GM19035 (cell line): ENCODE measurements at regions not wholly inside any gene's neighbourhood (a gene's known extent, or its start where the extent isn't known, plus 50 kb on each side); places are given as distances from the start of the nearest gene placed in this dataset.

ENCODE experiments used
- ATAC-seq: cut with Tn5 transposase; IDR thresholded peaks from one replicate; pipeline ENCODE4 v1.9.1; 2021; ENCODE audit not compliant: unreplicated experiment

DNA sequence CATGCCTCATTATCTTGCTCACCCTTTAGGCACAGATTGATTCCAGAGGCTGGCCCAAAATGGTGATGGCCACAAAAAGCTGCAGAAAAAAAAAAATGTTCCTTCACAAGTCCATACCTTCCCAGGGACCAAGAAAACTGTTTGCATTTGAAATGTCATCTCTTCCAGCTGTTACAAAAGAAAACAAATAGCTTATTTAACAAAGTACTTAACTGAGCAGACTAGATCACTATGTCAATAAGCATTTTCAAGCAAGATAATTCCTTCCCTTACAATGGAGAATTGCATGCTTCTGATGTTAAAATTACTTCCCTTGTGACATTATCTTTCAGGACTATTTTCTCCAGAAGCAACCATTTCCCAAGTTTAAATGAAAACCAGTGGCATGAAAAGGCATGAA, 377.9 kb upstream of the KITLG start:
- ATAC-seq = no peak

DNA sequence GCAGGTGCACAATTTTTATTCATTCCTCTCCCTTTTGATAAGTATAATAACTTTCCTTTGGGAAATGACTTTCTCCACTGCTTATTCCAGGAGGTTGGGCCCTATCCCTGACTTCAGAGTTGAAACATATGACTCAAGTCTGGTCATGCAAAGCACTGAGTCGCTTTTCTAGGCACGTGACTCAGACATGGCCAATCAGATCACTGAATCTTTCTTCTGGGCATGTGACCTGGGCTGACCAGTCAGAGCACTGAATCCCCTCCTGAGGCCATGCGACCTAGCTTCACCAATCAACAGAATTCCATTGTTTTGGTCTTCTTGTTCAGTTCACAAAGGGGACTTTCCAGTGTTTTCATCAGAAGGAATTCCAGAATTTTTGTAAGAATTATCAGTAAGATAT, 377.1 kb upstream of the KITLG start:
- ATAC-seq = no peak

- ATAC-seq = no peak
Measured at GRCh38 chr12:88955531-88955930, 375.3 kb upstream of the KITLG start.

DNA sequence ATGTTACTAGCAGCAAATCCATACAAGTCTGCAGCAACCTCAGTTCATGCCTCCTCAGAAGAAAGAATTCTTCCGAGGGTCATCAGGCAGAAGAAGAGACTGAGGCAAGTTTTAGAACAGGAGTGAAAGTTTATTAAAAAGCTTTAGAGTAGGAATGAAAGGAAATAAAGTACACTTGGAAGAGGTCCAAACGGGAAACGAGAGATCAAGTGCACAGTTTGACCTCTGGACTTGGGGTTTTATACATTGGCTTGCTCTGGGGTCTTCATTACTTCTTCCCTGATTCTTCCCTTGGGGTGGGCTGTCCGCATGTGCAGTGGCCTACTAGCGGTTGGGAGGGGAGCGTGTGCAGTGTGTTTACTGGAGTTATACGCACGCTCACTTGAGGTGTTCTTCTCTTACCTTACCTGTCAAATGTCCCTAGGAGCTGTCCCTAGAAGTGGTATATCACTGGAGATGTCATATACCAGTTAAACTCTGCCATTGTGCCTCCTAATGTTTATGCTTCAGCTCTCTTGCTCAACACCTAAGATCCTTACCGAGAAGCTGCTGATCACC, 372.8 kb upstream of the KITLG start:
- ATAC-seq = no peak

DNA sequence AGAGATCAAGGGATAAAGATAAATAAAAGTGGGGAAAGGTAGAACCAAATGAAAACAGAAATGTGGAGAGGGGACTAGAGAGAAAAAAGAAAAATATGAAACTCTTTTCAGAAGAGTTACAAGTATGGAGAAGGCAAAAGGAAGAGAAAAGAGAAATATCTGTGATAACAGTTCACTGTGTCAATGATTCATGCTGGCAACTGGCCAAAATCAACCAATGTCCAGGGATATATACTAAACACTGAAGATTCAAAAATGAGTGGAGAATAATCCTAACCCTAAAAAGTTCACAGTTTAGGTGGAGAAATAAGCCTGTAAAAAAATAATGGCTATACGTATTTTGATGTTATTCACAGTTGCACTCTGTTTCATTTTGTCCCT, 372.3 kb upstream of the KITLG start:
- no peak for ATAC-seq

DNA sequence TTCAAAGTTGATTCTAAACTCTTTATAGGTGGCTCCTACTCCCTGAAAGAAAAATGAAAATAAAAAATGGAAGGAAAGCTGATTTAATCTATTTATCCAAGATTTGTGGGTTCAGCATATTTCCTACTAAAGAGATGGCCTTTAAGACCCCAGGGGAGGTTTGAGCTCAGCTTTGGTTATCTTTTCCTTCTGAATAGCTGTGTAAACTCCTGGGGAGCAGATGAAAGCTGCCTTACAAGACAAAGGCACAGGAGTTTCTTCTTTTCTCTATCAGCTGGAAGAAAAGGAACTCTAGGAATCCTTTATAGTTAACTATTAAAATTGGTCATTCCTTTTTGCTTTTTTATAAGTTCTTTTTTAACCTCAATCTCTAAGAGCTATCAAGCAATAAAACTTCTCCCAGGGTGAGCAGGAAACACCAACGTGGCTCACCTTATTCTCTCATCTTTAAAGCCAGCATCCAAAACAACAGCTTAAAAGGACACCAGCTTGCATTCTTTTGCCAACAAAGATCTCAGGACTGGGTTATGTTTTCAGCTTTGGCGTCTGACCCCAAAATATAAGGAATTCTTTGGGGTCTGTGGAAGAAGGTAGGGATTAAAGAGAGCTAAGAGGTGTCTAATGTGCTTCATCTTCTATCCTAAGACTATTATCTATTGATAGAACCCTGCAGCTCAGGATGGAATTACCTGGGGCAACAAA, 371.7 kb upstream of the KITLG start:
- ATAC-seq = no peak

DNA sequence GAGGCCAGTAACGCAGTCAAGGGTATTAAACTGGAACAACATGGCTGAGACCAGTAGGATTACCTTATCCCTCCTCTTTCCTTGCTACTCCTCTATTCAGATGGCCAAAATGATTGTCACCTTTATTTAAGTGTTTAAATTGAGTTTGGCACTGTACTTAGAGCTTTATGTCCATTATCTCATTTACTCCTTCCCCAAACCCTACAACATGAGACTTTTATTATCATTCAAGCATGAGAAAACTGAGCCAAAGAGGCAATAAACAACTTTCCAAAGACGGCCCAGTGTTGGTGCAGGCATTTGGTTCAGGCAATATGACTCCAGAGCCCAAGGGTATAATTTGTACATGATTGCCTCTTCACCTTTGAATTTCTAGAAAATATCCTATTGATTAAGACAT, 370.9 kb upstream of the KITLG start:
- ATAC-seq = no peak

DNA sequence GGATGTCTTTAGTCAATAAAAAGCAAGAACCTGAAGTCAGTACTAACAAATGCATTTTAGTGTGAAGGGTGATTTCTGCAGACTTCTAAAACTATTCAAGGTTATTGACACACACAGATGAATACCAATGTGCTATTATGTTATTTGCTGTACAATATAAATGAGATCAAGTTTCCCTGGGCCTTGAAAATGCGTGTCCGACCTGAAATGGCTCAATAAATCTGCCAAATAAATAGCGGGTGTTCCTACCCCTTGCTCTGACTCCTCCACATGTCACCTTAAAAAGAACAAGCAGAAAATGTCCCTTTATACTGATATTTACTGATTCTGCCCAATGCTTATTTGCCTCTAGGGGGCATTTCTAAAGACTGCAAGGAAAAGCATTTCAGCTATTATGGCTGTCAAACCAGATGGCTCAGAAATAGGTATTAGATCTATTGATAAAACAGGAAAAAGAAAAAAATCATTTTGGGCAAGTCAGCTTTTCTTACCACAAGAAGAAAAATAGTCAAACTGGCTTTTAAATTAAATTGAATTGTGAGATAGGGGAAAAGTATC, 367.3 kb upstream of the KITLG start:
- no peak for ATAC-seq

GRCh38 chr12:88946372-88946997, 366.2 kb upstream of the KITLG start:
- ATAC-seq = no peak

DNA sequence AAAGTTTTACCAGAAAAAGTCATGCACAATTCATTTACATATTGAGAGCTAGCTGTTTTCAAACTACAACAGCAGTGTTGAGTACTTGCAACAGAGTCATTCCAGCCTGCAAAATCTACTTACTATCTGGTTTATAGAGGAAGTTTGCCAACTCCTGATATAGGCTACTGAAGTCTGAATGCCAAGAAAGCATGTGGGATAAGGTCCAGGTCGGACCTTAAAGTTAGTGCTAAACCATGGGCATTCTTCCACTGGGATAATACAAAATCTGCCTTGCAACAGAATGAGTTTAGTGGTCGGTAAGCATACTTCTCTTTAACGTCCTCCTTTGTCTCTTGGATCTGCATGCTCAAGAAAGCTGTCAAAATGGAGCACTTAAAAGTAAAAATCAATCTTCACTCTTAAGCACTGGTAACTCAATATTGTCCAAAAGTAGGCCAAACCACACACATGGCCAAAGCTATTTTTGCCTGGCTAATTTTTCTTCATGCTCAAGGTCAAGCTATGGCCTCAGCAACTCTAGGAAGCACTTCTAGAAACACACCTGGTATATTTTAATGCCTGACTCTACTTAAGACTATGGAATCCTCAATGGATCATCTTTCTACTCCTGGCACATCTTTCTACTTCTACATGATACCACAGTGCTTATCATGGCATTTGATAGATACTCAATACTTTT, 364.9 kb upstream of the KITLG start:
- ATAC-seq = no peak

DNA sequence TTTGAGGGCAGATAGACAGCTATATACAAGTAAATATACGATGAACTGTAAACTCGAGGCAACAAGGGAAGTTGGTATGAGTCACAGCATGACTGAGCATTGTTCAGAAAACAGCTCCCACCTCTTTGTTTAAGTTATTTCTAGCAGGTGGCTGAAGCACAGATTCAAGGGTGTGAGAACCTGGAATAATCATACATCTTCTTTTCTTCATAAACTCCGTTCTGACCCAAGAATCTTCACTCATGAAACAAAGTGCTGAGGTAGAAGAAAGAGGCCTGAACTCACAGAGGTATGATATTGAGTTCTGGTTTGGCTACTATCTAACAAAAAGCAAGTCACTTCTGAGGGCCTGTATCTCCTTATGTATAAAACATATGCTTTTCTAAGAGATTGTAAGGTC, 364.1 kb upstream of the KITLG start:
- no peak for ATAC-seq

DNA sequence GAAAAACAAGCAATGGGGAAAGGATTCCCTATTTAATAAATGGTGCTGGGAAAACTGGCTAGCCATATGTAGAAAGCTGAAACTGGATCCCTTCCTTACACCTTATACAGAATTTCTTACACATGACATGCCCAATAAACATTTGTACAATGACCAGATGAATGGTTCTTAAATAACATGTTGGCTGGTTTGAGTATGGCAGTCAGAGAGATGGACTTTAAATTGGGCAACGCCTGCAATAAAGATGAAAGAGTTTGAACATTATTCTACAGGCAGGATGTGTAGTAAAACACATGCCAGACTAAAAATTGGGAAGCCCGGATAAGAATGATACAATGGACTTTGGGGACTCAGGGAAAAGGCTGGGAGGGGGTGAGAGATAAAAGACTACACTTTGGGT, 360.6 kb upstream of the KITLG start:
- no peak for ATAC-seq

DNA sequence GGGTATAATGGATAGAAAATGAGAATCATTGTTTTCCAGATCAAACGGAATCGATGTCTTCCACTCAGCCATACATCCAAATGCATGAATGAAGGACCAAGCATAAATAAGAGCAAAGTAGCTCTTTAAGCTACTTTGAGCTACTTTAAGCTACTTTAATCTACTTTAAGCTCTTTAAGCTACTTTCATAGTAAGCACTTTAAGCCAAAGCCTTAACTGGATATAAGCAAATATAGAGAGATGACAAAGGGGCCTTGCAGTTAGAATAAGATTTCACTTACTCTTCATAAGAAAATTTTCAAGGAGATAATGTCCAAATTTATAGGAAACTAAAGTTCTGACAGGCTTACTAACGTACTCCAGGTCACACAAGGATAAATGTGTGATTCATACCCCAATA, 355.6 kb upstream of the KITLG start:
- no peak for ATAC-seq

- no peak for ATAC-seq
Measured at GRCh38 chr12:88934163-88934747, 354.0 kb upstream of the KITLG start.

DNA sequence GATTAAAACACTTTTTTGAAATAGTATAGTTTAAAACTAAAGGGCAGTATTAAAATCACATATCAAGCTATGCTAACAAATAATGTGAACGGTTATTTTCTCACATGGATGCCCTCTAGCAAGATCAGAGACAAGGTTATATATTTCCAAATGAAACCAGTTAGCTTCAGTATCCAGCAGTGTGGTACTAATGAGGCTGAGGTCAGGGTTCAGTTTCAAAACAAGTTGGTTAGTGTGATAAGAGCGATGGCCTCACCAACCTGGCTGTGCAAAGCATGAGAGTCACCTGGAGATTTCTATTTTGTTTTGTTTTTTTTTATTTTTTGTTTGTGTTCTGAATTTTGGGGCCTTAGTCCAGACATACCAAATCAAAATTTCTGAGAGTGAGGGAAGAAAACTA, 352.2 kb upstream of the KITLG start:
- ATAC-seq = no peak

- ATAC-seq = no peak
Measured at GRCh38 chr12:88931598-88931997, 351.3 kb upstream of the KITLG start.

DNA sequence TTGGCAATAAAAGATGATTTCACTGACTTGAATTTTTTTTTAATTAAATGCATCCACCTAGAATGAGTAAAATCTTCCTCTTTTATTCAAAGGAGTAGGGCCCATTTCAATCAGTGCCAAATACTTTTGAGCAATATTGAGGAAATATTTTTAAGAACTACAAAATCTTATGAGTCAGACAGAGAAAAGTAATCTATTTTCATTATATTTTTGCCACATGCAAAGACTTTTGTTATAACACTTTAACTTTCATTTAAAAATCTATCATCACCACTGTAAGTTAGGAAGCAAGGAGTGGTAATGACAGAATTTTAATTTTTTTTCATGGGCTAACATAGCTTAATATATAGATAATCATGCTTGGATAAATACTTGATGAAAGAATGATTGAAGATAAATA, 345.2 kb upstream of the KITLG start:
- ATAC-seq = no peak

DNA sequence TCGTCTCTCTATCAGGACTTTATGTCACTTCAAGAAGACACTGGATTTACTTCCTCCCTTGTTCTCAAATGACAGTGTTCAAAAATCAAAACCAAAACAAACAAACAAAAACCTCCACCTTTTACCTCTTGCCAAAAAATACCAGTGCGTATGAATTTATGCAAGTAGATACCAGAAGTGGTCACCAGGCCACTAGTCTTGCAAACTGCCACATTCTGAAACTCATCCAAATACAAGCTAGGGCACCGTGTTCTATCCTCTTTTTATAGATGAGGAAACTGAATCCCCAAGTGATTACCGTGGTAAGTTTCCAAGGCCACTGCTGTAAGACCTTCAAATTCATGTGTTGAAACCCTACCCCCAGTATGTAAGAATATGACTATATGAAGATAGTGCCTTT, 343.9 kb upstream of the KITLG start:
- ATAC-seq = no peak

DNA sequence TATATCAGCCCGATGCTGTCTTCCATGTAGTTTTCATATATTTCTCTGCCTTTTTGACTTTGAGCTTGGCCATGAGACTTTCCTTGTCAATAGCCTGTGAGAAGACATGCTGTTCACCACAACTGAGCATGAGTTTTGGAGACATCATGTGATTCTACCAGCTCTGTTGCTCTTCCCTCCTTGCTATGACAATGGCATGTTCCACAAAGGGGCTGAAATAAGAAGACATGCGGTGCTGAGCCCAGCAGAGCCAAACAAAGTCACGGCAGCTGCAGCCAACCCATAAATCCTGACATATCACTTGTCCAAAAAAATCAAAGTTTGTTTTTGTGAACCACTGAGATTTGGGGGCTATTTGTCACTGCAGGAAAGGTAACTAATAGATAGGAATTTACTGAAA, 343.4 kb upstream of the KITLG start:
- ATAC-seq = no peak

DNA sequence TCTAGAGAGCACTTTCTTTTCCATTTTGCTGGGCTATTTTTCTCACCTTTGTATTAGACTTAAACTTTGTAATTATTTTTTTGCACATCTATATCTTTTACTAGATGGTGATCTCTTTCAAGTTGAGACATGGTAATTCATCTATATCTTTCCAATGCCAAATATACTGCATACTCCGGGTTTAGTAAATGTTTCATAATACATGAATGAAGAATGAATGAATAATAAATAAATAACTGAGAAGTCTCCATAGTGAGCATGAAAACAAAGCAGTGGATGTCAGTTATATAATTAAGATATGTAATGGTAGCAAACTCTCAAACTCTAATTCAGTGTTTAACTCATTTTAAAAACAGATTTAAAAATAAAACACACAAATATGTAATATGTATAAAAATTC, 342.5 kb upstream of the KITLG start:
- ATAC-seq = no peak

DNA sequence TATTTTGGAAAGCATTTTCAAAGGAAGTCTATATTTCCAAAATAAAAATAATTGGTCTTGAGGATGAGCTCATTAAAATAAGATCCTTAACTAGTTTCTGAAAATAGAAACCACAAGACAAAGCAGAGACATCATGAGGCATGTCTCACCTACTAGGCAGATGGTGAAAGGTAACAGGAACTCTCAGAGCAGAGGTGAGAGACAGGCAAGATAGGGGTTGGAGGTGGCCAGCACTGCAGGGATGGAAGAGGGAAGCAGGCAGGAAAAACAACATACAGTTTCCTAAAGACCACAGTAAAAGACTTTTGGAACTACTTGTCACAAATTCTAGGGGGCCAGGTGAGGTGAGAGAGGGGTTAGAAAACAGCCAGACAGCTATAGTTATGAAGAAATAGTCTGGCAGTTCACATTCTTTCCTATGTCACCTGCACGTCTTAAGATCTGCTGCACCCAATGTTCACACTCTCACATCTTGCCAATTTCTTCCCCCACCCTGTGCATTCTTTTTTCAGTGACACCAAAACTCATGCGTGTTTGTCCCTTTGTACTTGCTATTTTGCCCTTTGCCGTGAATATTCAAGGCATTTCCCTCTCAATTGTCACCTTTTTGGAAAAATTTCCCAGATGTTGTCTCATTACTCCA, 341.7 kb upstream of the KITLG start:
- ATAC-seq = no peak
